Endothelial cell (in vitro differentiated cells): ENCODE measurements at regions not wholly inside any gene's neighbourhood (a gene's known extent, or its start where the extent isn't known, plus 50 kb on each side); places are given as distances from the start of the nearest gene placed in this dataset.

Experiments used
- DNase-seq: peaks from one replicate; pipeline ENCODE4 v3.0.0; 2021; ENCODE audit warnings: low spot score
- H3K27ac Mint-ChIP-seq: one replicate; pipeline ENCODE4 v1.8.0; 2021; ENCODE audit warnings: mixed read lengths, inconsistent platforms; ENCODE audit not compliant: unreplicated experiment
- H3K27me3 Mint-ChIP-seq: one replicate; pipeline ENCODE4 v1.8.0; 2021; ENCODE audit warnings: mild to moderate bottlenecking, moderate library complexity, mixed read lengths, inconsistent platforms; ENCODE audit not compliant: unreplicated experiment
- H3K36me3 Mint-ChIP-seq: one replicate; pipeline ENCODE4 v1.8.0; 2021; ENCODE audit warnings: mild to moderate bottlenecking, low read depth, mixed read lengths, inconsistent platforms; ENCODE audit not compliant: unreplicated experiment
- H3K4me1 Mint-ChIP-seq: one replicate; pipeline ENCODE4 v1.8.0; 2021; ENCODE audit warnings: mild to moderate bottlenecking, mixed read lengths, inconsistent platforms; ENCODE audit not compliant: unreplicated experiment
- H3K4me3 Mint-ChIP-seq: one replicate; pipeline ENCODE4 v1.8.0; 2021; ENCODE audit warnings: mild to moderate bottlenecking, mixed read lengths, inconsistent platforms; ENCODE audit not compliant: unreplicated experiment
- H3K9me3 Mint-ChIP-seq: one replicate; pipeline ENCODE4 v1.8.0; 2021; ENCODE audit warnings: mixed read lengths, inconsistent platforms; ENCODE audit not compliant: unreplicated experiment
- TF ChIP-seq, protein P1 (sequence below): fragments of 200-600 bp; sonication (generic); IDR thresholded peaks from one replicate; pipeline ENCODE4 v1.5.0; 2021; ENCODE audit warnings: antibody characterized with exemption; ENCODE audit not compliant: unreplicated experiment

- no peak for DNase-seq
- Mint-ChIP-seq H3K4me3 (no peak overlapping the region), H3K27me3 (no peaks in the 10 kb centered on the region), H3K36me3 (no peaks in the 10 kb centered on the region), H3K9me3 (no peaks in the 10 kb centered on the region), H3K4me1 (peaks cover 35% of the 10 kb centered on the region), H3K27ac (no peak overlapping the region)
- TF ChIP-seq, protein P1, sequence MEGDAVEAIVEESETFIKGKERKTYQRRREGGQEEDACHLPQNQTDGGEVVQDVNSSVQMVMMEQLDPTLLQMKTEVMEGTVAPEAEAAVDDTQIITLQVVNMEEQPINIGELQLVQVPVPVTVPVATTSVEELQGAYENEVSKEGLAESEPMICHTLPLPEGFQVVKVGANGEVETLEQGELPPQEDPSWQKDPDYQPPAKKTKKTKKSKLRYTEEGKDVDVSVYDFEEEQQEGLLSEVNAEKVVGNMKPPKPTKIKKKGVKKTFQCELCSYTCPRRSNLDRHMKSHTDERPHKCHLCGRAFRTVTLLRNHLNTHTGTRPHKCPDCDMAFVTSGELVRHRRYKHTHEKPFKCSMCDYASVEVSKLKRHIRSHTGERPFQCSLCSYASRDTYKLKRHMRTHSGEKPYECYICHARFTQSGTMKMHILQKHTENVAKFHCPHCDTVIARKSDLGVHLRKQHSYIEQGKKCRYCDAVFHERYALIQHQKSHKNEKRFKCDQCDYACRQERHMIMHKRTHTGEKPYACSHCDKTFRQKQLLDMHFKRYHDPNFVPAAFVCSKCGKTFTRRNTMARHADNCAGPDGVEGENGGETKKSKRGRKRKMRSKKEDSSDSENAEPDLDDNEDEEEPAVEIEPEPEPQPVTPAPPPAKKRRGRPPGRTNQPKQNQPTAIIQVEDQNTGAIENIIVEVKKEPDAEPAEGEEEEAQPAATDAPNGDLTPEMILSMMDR = no peak
Observed at GRCh38 chr18:22486667-22487066, 69.0 kb upstream of the CTAGE1 start.

DNA sequence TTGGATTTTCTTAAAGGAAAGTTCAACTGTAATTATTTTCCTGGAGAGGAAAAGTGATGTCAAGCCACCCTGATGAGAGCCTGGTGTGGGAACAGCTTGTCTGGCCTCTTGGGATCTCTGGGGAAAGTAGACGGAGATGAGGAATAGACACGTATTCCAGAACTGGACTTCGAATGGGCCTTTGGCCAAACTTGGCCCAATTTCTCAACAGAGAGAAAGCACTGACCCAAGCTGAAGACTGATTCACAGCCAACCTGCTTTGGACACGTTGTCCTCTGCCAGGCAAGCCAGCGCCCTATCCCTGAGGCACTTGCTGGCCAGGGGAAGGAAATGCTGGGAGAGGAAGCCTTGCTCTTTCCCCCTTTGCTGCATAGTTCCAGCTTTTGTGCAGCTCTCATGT is 70.8 kb upstream of the CTAGE1 start:
- Mint-ChIP-seq H3K9me3 (no peaks in the 10 kb centered on the region), H3K4me3 (no peak overlapping the region), H3K27me3 (no peaks in the 10 kb centered on the region), H3K27ac (peak overlapping the region; percentile 38), H3K36me3 (no peaks in the 10 kb centered on the region), H3K4me1 (peaks cover 31% of the 10 kb centered on the region)
- TF ChIP-seq, protein P1 = no peak
- DNase-seq = no peak

- Mint-ChIP-seq H3K27me3 (no peaks in the 10 kb centered on the region), H3K9me3 (no peaks in the 10 kb centered on the region)
Observed at GRCh38 chr18:22489704-22490103, 72.0 kb upstream of the CTAGE1 start.

DNA sequence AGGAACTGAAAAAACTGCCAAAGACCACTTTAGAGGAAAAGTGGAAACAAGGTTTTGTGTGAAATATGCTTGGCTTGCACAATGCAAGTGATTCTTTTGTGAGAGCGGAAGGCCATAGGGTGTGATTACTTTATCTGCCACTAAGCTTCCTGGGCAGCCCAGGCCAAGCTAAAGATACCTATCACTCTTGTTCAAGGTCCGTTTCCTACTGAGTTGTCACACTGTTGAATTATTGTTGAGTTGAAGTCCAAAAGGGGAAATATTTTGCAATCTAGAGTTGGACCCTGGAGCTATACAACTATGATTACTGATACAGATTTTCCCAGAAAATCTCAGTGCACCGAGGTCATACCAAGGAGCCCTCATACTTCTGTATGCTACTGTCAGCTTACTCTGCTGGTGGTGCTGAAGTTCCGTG is 72.7 kb upstream of the CTAGE1 start:
- Mint-ChIP-seq H3K4me1 (peaks cover 27% of the 10 kb centered on the region), H3K9me3 (no peaks in the 10 kb centered on the region), H3K4me3 (no peak overlapping the region), H3K27ac (no peak overlapping the region), H3K27me3 (peaks cover 1% of the 10 kb centered on the region), H3K36me3 (no peaks in the 10 kb centered on the region)
- TF ChIP-seq, protein P1 = no peak
- no peak for DNase-seq

More at GRCh38 chr18:22489704-22490103, 72.0 kb upstream of the CTAGE1 start:
- TF ChIP-seq, protein P1 = no peak
- DNase-seq = no peak
- Mint-ChIP-seq H3K4me1 (peaks cover 27% of the 10 kb centered on the region), H3K27ac (no peak overlapping the region), H3K4me3 (no peak overlapping the region), H3K36me3 (no peaks in the 10 kb centered on the region)

DNA sequence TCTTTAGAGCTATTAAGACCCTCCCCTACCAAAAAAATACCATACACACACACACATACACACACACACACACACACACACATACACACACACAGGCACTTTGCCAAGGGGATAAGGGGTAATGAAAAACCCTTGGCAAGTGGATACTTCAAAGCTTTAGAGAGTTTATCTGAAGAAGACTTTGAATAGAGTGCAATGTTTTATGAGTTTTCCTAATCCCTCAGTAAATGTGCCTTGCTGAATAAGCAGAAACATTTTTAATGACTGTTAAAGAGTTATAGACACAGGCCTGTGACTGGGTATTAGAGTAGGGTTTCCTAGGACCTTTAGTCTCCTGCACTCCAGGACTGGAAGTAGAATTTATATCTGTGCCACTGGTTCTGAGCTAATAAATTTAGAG is 75.5 kb upstream of the CTAGE1 start:
- no peaks in the 10 kb centered on the region for H3K36me3 Mint-ChIP-seq
- H3K27ac Mint-ChIP-seq = no peak overlapping the region

More for the DNA sequence above, 75.5 kb upstream of the CTAGE1 start:
- no peak for DNase-seq
- H3K27me3 Mint-ChIP-seq = peaks cover 1% of the 10 kb centered on the region
- TF ChIP-seq, protein P1 = no peak
- H3K4me1 Mint-ChIP-seq = peaks cover 24% of the 10 kb centered on the region
- no peak overlapping the region for H3K4me3 Mint-ChIP-seq
- H3K9me3 Mint-ChIP-seq = no peaks in the 10 kb centered on the region
